ENCODE measurements at regions not wholly inside any gene's neighbourhood (a gene's known extent, or its start where the extent isn't known, plus 50 kb on each side); places are given as distances from the start of the nearest gene placed in this dataset.
A peak's percentile ranks its signal among the peaks of the same experiment; 100 is the strongest.
"Not testable (repeated sequence)": the region's sequence is repeated elsewhere in the genome, so short reads cannot be mapped to it uniquely, and the experiment has no call there.

GRCh38 chr6:102749210-102749971 lies 1355.9 kb downstream of the GRIK2 start:
- no peak for DNase-seq

- no peak for DNase-seq
These were observed 1353.4 kb downstream of the GRIK2 start for GRCh38 chr6:102746941-102747340.

GRCh38 chr6:102742754-102743356 lies 1349.3 kb downstream of the GRIK2 start:
- no peak for DNase-seq

- DNase-seq, result peak; percentile 10
These were observed 1348.5 kb downstream of the GRIK2 start for GRCh38 chr6:102742028-102742427.

- no peak for DNase-seq
These were observed 1343.4 kb downstream of the GRIK2 start for GRCh38 chr6:102736941-102737368.

GRCh38 chr6:102732898-102733297 lies 1339.4 kb downstream of the GRIK2 start:
- no peak for DNase-seq

GRCh38 chr6:102722086-102722485 lies 1328.6 kb downstream of the GRIK2 start:
- DNase-seq, result not testable (repeated sequence)

GRCh38 chr6:102717737-102718456 lies 1324.4 kb downstream of the GRIK2 start:
- DNase-seq, result no peak

- no peak for DNase-seq
These were observed 1323.7 kb downstream of the GRIK2 start for GRCh38 chr6:102717252-102717651.

- DNase-seq, result no peak
These were observed 1307.5 kb downstream of the GRIK2 start for GRCh38 chr6:102701019-102701418.

GRCh38 chr6:102686461-102686860 lies 1293.0 kb downstream of the GRIK2 start:
- DNase-seq, result no peak

GRCh38 chr6:102680413-102680812 lies 1286.9 kb downstream of the GRIK2 start:
- no peak for DNase-seq

- DNase-seq, result no peak
These were observed 1286.4 kb downstream of the GRIK2 start for GRCh38 chr6:102679865-102680264.

GRCh38 chr6:102677225-102677624 lies 1283.7 kb downstream of the GRIK2 start:
- DNase-seq, result no peak

GRCh38 chr6:102670735-102671134 lies 1277.2 kb downstream of the GRIK2 start:
- DNase-seq, result no peak

GRCh38 chr6:102662851-102663250 lies 1269.3 kb downstream of the GRIK2 start:
- no peak for DNase-seq

GRCh38 chr6:102660303-102660702 lies 1266.8 kb downstream of the GRIK2 start:
- DNase-seq, result no peak

GRCh38 chr6:102655823-102656222 lies 1262.3 kb downstream of the GRIK2 start:
- no peak for DNase-seq

- DNase-seq, result no peak
These were observed 1247.9 kb downstream of the GRIK2 start for GRCh38 chr6:102641426-102641825.

- DNase-seq, result no peak
These were observed 1238.4 kb downstream of the GRIK2 start for GRCh38 chr6:102631921-102632320.

- DNase-seq, result no peak
These were observed 1229.7 kb downstream of the GRIK2 start for GRCh38 chr6:102623201-102623600.

GRCh38 chr6:102619585-102619984 lies 1226.1 kb downstream of the GRIK2 start:
- DNase-seq, result no peak

- no peak for DNase-seq
These were observed 1189.1 kb downstream of the GRIK2 start for GRCh38 chr6:102582569-102582968.
